Osteoblast (primary cell): ENCODE measurements at regions not wholly inside any gene's neighbourhood (a gene's known extent, or its start where the extent isn't known, plus 50 kb on each side); places are given as distances from the start of the nearest gene placed in this dataset.

Source experiments
- DNase-seq: peaks from one replicate; pipeline ENCODE4 v3.0.0; 2011; ENCODE audit warnings: low spot score, mixed read lengths; ENCODE audit not compliant: insufficient read length; ENCODE audit errors: missing footprints
- H2AFZ ChIP-seq: 2 replicates; pipeline ENCODE4 v1.6.0; 2011; ENCODE audit warnings: mild to moderate bottlenecking, low read length
- H3K27ac ChIP-seq: 2 replicates; pipeline ENCODE4 v1.5.1; 2011; ENCODE audit warnings: mild to moderate bottlenecking, low read depth, low read length, moderate library complexity
- H3K27me3 ChIP-seq: 2 replicates; pipeline ENCODE4 v1.6.0; 2012; ENCODE audit warnings: mild to moderate bottlenecking, control low read depth, inconsistent platforms, low read length, moderate library complexity; ENCODE audit not compliant: insufficient read depth
- H3K36me3 ChIP-seq: 2 replicates; pipeline ENCODE4 v1.5.1; 2011; ENCODE audit warnings: mild to moderate bottlenecking, low read length, control low read depth, moderate library complexity; ENCODE audit not compliant: insufficient read depth
- H3K4me1 ChIP-seq: 2 replicates; pipeline ENCODE4 v1.5.1; 2011; ENCODE audit warnings: mild to moderate bottlenecking, low read length, control low read depth, moderate library complexity; ENCODE audit not compliant: insufficient read depth
- H3K4me2 ChIP-seq: 2 replicates; pipeline ENCODE4 v1.6.0; 2011; ENCODE audit warnings: mild to moderate bottlenecking, low read length; ENCODE audit not compliant: insufficient read depth
- H3K4me3 ChIP-seq: fragments of 200-600 bp; sonication (generic); 3 replicates; pipeline ENCODE4 v1.5.1; 2012; ENCODE audit warnings: mild to moderate bottlenecking, low read length, inconsistent platforms; ENCODE audit not compliant: insufficient read depth
- H3K79me2 ChIP-seq: 2 replicates; pipeline ENCODE4 v1.6.0; 2012; ENCODE audit warnings: mild to moderate bottlenecking, low read length, control low read depth, inconsistent platforms; ENCODE audit not compliant: insufficient read depth
- H3K9me3 ChIP-seq: 2 replicates; pipeline ENCODE4 v1.5.1; 2011; ENCODE audit warnings: low read depth, low read length, control low read depth
- H4K20me1 ChIP-seq: 2 replicates; pipeline ENCODE4 v1.6.0; 2012; ENCODE audit warnings: mild to moderate bottlenecking, low read length, control low read depth; ENCODE audit not compliant: insufficient read depth
- CTCF ChIP-seq: IDR thresholded peaks from 2 replicates; pipeline ENCODE4 v1.5.1; 2011; ENCODE audit warnings: mild to moderate bottlenecking, low read depth, low read length, moderate library complexity; ENCODE audit errors: extremely low read depth

GRCh38 chr9:75440914-75441313, 352.6 kb downstream of the OSTF1 start:
- H3K4me1 ChIP-seq: no peaks in the 10 kb centered on the region
- TF ChIP-seq CTCF: no peak
- H3K36me3 ChIP-seq: no peaks in the 10 kb centered on the region
- H3K4me2 ChIP-seq: no peak overlapping the region
- no peaks in the 10 kb centered on the region for H4K20me1 ChIP-seq
- H3K27ac ChIP-seq: no peak overlapping the region
- no peaks in the 10 kb centered on the region for H3K79me2 ChIP-seq
- no peak overlapping the region for H3K4me3 ChIP-seq
- H3K27me3 ChIP-seq: no peaks in the 10 kb centered on the region
- H2AFZ ChIP-seq: no peak overlapping the region
- H3K9me3 ChIP-seq: no peaks in the 10 kb centered on the region
- no peak for DNase-seq

DNA sequence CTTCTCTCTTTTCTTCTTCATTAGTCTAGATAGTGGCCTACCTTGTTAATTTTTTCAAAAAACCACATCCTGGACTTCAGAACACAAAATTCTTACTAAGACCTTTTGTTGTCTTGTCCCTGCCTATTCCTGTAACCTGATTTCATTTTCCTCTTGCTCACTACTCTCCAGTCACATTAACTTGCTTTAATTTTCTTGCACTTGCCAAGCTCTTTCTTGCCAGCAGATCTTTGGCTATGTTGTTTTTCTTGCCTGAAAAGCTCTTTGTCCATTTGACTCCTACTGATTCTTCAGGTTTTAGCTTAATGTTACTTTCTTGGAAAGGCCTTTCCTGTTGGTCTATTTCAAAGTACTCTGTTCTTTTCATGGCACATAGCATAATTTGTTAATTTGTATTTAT, 356.8 kb downstream of the OSTF1 start:
- H3K9me3 ChIP-seq: no peaks in the 10 kb centered on the region
- no peak for TF ChIP-seq CTCF

GRCh38 chr9:75447281-75447680, 359.0 kb downstream of the OSTF1 start:
- Histone ChIP-seq H3K27me3 (no peaks in the 10 kb centered on the region), H4K20me1 (no peaks in the 10 kb centered on the region), H3K27ac (no peak overlapping the region), H3K4me1 (no peaks in the 10 kb centered on the region), H2AFZ (no peak overlapping the region), H3K4me3 (no peak overlapping the region), H3K9me3 (no peaks in the 10 kb centered on the region), H3K79me2 (no peaks in the 10 kb centered on the region), H3K4me2 (no peak overlapping the region), H3K36me3 (no peaks in the 10 kb centered on the region)
- TF ChIP-seq CTCF: no peak
- DNase-seq: no peak

More for the DNA sequence above, 356.8 kb downstream of the OSTF1 start:
- Histone ChIP-seq H3K36me3 (no peaks in the 10 kb centered on the region), H4K20me1 (no peaks in the 10 kb centered on the region), H3K79me2 (no peaks in the 10 kb centered on the region), H2AFZ (no peak overlapping the region), H3K27me3 (no peaks in the 10 kb centered on the region), H3K4me3 (no peak overlapping the region), H3K27ac (no peak overlapping the region), H3K4me2 (no peak overlapping the region), H3K4me1 (no peaks in the 10 kb centered on the region)
- no peak for DNase-seq

DNA sequence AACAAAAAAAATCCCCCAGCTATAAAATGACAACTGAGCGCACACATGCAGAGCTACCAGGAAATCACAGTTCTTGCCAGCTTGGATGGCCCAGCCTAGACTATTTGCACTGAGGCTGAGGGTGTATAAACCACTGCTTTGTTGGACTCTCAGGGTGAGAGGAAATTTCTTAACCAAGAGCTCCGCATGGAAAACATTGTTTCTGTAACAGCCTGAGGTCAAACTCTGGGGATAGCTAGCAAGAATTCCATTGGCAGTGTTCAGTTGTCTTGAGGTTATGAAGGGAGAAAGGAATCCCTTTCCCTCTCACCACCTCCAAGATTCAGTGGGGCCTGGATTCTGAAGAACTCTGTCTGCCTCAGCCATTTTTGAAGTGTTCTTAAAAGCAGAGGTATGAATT, 360.0 kb downstream of the OSTF1 start:
- TF ChIP-seq CTCF: no peak
- H3K4me3 ChIP-seq: no peak overlapping the region
- no peaks in the 10 kb centered on the region for H3K36me3 ChIP-seq
- no peaks in the 10 kb centered on the region for H3K9me3 ChIP-seq
- no peak for DNase-seq
- no peaks in the 10 kb centered on the region for H3K79me2 ChIP-seq
- no peaks in the 10 kb centered on the region for H3K27me3 ChIP-seq
- H3K4me2 ChIP-seq: no peak overlapping the region
- H2AFZ ChIP-seq: no peak overlapping the region
- H3K4me1 ChIP-seq: no peaks in the 10 kb centered on the region
- no peaks in the 10 kb centered on the region for H4K20me1 ChIP-seq
- H3K27ac ChIP-seq: no peak overlapping the region
